ENCODE measurements at regions not wholly inside any gene's neighbourhood (a gene's known extent, or its start where the extent isn't known, plus 50 kb on each side); places are given as distances from the start of the nearest gene placed in this dataset.

DNA sequence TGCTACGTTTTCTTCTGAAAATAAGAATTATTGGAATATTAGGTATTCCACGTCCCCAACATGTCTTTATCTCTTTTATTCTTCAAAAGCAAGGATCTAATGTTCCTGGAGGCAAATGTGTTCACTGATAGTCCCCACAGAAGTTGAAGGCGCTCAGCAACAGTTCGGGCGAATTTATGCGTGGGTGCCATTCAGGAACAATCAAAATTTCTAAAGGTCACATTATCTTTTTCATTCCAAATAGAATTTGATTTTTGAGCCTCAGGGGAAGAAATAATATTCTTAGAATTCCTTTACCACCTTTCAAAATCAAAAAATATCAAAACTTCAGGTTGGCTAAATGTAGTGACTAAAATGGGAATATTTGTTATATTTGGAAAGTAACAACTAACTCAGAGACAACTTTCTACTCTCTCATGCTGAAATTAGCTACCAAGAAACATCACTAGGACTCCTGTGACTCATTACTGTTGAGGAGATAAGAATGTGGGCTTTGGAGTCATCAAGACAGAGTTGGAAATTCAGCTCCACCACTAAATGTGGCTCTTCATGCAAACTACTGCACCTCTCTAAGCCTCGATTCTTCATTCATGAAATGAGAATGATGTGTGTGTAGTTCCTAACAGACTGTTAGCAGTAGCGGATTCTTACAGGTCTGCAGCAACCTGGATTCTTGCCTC, 72.3 kb upstream of the KIT start:
- TF ChIP-seq, protein P1, sequence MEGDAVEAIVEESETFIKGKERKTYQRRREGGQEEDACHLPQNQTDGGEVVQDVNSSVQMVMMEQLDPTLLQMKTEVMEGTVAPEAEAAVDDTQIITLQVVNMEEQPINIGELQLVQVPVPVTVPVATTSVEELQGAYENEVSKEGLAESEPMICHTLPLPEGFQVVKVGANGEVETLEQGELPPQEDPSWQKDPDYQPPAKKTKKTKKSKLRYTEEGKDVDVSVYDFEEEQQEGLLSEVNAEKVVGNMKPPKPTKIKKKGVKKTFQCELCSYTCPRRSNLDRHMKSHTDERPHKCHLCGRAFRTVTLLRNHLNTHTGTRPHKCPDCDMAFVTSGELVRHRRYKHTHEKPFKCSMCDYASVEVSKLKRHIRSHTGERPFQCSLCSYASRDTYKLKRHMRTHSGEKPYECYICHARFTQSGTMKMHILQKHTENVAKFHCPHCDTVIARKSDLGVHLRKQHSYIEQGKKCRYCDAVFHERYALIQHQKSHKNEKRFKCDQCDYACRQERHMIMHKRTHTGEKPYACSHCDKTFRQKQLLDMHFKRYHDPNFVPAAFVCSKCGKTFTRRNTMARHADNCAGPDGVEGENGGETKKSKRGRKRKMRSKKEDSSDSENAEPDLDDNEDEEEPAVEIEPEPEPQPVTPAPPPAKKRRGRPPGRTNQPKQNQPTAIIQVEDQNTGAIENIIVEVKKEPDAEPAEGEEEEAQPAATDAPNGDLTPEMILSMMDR (IDR thresholded peaks at IDR 0.05; ENCODE audit: low read depth, low read length): no peak
- no peak for TF ChIP-seq POLR2A (IDR thresholded peaks at IDR 0.05; ENCODE audit: extremely low read depth, insufficient read length)
- no peak for TF ChIP-seq MYC (IDR thresholded peaks at IDR 0.05; ENCODE audit: low read depth, low read length)

Measured in NB4 (cell line).